ENCODE measurements at regions not wholly inside any gene's neighbourhood (a gene's known extent, or its start where the extent isn't known, plus 50 kb on each side); places are given as distances from the start of the nearest gene placed in this dataset.
"Not testable (repeated sequence)": the region's sequence is repeated elsewhere in the genome, so short reads cannot be mapped to it uniquely, and the experiment has no call there.

DNA sequence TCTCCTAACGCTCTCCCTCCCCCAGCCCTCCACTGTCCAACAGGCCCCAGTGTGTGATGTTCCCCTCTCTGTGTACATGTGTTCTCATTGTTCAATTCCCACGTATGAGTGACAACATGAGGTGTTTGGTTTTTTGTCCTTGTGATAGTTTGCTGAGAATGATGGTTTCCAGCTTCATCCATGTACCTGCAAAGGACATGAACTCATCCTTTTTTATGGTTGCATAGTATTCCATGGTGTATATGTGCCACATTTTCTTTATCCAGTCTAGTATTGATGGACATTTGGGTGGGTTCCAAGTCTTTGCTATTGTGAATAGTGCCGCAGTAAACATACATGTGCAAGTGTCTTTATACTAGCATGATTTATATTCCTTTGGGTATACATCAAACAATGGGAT lies 347.4 kb downstream of the MAGEE1 start:
- DNase-seq: not testable (repeated sequence)

DNA sequence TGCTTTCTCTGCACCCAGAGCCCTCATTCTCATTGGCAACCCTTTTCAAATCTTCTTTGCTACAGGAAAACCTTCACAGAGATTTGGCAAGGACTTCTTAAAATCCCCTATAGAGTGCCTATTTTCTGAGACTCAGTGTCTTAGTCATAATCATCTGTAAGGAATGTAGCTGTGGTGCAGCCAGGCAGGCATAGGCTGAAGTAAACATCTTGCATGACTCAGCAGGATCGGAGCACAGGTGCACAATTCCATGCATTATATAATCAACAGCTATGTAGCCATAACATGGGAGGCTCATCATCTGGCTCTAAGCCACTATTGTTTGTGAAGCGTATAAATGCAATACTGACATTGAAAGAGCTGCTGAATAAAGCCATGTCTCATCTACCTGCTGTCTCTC lies 368.8 kb downstream of the MAGEE1 start:
- no peak for DNase-seq

DNA sequence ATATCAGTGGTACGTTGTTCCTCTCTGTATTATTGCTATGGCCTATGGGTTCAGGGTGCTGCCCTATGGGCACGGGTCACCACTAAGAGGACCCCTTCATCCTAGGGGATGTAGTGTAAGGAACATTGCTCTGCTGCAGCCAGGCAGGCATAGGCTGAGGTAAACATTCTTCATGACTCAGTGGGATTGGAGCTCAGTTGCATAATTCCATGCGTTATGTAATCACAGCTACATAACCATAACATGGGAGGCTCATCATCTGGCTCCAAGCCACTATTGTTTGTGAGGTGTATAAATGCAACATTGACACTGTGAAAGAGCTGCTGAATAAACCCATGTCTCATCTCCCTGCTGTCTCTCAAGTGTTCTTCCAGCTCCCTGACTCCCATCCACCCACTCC lies 375.2 kb downstream of the MAGEE1 start:
- DNase-seq: no peak

GRCh38 chrX:76815754-76816153 lies 388.2 kb downstream of the MAGEE1 start:
- no peak for DNase-seq

- not testable (repeated sequence) for DNase-seq
Observed at GRCh38 chrX:76817279-76817678, 389.8 kb downstream of the MAGEE1 start.

DNA sequence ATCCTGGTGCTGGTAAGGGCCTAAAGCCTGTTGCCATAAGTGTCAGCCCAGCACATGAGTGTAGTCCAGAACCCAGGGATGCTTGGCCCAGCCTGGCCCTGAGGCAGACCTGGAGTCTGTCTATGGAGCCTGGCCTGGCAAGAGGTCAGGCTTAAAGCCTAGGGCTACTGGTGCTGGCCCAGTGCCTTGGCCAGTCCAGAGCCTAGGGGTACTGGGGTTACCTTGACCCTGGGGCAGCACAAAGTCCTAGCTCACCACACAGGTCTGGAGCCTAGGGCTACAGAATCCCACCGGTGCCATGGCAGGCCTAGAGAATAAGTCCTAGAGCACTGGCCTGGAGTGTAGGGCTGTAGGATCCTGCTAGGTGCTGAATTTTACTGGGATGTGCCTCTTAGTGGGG lies 393.8 kb downstream of the MAGEE1 start:
- DNase-seq: no peak

DNA sequence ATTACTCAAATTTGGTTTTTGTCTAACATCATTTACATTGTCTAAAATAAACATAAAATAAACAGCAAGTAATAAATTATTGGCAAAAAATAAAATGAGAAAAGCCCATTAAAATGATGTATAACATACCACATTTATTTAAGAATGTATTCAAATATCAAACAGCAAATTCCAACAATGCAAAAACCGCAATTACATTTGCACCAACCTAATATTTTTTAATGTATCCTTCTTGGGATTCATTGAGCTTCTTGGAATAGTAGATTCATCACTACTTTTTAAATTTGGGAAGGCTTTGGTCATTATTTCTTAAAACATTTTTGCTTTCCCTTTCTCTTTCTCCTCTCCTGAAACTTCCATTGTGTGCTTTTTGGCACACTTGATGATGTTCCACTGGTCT lies 400.2 kb downstream of the MAGEE1 start:
- no peak for DNase-seq

- not testable (repeated sequence) for DNase-seq
Observed at GRCh38 chrX:76840902-76841301, 413.4 kb downstream of the MAGEE1 start.

DNA sequence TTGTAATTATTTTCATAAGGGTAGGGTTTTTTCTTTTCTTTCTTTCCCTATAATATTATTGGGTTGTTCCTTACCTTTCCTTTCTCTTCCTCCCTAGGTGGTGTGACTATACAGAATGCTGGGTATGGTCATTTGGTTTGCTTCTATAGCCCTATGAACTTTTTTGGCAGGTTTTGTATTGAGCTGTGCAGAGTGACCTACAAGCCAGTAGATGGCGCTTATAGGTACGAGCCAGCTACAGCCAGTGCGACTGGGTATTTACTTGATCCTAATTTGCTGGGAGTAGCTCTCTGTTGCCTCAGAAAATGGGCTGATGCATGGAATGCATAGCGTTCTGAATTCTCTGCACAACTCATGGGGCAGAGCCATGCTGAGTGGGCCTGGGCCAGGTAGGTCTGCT lies 423.3 kb downstream of the MAGEE1 start:
- DNase-seq: no peak

DNA sequence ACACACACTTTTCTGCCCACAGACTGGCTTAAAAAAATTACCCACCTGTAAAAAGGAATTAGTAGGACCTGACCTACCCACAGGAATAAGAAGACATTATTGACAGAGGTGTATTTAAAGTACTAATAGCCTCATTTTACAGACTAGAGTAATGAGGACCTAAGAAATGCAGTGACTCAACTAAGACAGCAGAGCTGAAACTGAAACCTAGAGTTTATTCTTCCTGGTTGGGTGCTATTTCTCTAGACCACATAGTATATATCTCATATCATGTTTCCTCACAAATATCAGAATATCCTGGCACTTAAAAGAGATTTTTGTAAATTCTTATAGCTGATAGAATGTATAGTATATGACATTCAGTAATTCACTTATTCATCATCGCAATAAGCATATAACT lies 435.0 kb downstream of the MAGEE1 start:
- no peak for DNase-seq

DNA sequence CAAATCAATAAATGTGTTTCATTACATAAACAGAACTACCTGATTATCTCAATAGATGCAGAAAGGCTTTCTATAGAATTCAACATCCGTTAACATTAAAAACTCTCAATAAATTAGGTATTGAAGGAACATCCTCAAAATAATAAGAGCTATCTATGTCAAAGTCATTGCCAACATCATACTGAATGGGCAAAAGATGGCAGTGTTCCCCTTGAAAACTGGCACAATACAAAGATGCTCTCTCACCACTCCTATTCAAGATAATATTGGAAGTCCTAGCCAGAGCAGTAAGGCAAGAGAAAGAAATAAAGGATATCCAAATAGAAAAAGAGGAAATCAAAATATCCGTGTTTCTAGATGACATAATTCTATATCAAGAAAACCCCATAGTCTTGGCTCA lies 466.4 kb downstream of the MAGEE1 start:
- DNase-seq: no peak

GRCh38 chrX:76915836-76916235 lies 488.3 kb downstream of the MAGEE1 start:
- DNase-seq: no peak

DNA sequence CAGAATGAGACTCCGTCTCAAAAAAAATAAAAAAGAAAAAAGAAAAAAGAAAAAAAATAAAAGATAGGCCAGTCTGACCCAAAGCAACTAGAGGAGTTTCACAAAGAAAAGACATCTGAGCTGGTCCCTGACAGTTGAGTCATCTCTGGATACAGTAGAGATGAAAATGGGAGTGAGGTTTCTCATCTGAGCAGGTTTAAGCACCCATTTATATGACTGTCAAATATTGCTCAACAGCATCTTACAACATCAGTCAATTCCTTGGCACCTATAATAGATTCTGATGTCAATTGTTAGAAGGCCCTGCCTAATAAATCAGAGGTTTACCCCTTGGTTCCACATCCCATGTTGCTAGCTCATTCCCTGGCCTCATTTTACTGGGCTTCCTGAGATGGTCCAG lies 490.5 kb downstream of the MAGEE1 start:
- DNase-seq: no peak

- DNase-seq: no peak
Observed at GRCh38 chrX:76919761-76920160, 492.3 kb downstream of the MAGEE1 start.

GRCh38 chrX:76920607-76921006 lies 493.1 kb downstream of the MAGEE1 start:
- DNase-seq: no peak

DNA sequence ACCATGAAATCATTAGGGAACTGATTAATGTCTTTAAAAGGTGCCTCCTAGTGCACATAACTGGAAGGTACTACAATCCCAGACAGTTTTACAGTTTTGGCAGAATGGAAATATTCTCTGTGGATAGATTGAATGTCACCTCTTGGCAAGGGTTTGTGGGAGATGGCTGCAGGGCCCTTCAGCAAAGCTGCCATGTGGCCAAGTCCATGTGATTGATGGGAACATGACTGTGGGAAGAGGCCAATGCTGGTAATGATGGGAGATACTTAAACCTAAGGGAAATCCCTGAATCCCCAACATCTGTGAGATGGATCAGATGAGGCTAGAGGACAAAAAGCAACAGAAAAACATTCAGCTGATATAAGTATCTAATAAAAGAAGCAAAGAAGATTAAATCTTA lies 493.7 kb downstream of the MAGEE1 start:
- no peak for DNase-seq

- DNase-seq: no peak
Observed at GRCh38 chrX:76922100-76922499, 494.6 kb downstream of the MAGEE1 start.

DNA sequence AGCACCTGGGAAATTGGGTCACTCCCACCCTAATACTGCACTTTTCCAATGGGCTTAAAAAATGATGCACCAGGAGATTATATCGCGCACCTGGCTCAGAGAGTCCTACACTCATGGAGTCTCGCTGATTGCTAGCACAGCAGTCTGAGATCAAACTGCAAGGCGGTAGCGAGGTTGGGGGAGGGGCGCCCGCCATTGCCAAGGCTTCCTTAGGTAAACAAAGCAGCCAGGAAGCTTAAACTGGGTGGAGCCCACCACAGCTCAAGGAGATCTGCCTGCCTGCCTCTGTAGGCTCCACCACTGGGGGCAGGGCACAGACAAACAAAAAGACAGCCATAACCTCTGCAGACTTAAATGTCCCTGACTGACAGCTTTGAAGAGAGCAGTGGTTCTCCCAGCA lies 497.1 kb downstream of the MAGEE1 start:
- DNase-seq: not testable (repeated sequence)

DNA sequence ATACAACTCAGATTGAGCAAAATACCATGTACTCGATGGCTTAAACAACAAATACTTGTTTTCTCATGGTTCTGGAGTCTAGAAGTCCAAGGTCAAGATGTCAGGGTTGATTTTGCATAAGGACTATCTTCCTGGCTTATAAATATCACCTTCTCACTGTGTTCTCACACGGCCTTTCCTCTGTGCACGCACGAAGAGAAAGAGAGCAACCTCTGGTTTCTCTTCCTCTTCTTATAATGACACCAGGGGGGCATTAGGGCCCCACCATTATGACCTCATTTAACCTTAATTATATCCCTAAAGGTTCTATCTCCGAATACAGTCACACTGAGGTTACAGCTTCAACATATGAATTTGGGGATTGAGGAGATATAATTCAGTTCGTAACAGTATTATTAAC lies 504.0 kb downstream of the MAGEE1 start:
- DNase-seq: no peak

GRCh38 chrX:76957485-76957884 lies 489.7 kb upstream of the FGF16 start:
- no peak for DNase-seq

DNA sequence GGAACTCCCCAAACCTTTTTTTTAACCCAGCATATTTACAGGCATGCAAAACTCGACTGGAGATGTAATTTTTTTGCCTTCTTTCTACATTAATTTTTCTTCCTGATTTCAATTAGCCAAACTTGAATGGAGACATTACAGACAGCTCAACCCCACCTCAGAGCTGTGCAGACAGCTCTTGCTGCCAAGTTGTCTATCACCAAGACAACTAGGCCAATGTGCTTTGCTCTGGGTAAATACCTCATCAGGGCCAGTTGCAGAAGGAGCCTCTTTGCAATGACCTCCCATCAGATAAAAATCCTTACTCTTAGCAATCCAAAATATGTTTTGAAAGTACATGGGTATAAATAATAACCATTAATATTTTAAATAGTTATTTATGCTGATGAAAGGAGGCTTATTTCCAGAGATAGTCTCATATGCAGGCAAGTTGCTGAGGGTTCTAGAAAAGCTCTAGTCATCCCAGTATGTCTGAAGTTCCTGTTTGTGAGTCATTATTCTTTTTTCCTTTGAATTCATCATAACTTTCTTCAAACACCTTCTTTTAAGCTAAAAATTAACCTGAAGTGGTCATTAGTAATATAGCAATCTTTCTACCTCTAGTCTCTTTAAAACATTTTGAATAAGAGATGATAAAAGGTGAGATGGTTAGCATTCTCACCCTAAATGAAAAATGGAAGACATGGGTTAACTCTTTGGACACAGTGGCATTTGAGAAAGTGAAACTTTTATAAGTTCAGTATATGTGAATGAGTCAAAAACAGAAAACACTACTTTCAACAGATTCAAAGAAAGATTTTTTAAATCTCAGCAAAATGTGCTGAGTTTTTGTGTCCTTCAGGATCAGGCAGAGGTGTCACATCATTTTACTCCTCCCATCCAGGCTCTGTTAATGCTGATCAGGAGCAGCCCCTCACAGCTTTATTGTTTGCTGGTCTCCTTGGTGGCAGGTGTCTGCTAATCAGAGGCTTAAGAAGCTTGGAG lies 475.5 kb upstream of the FGF16 start:
- no peak for DNase-seq

- no peak for DNase-seq
Observed at GRCh38 chrX:76977452-76977851, 469.7 kb upstream of the FGF16 start.

GRCh38 chrX:76987381-76987780 lies 459.8 kb upstream of the FGF16 start:
- no peak for DNase-seq

DNA sequence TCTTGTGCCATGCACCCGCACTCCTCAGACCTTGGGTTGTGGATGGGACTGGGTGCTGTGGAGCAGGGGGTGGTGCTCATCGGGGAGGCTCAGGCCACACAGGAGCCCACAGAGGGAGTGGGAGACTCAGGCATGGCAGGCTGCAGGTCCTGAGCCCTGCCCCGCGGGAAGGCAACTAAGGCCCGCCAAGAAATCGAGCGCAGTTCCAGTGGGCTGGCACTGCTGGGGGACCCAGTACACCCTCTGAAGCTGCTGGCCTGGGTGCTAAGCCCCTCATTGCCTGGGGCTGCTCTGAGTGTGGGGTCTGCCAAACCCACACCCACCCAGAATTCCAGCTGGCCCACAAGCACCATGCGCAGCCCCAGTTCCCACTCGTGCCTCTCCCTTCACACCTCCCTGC lies 450.5 kb upstream of the FGF16 start:
- DNase-seq: no peak

- no peak for DNase-seq
Observed at GRCh38 chrX:77003530-77003929, 443.7 kb upstream of the FGF16 start.
